Activated naive CD8-positive, alpha-beta T cell treated with anti-CD3 and anti-CD28 coated beads, Interleukin-2, amount 10 ng/mL, durations not matched to agents 7 days and 5 days (primary cell): ENCODE measurements at regions not wholly inside any gene's neighbourhood (a gene's known extent, or its start where the extent isn't known, plus 50 kb on each side); places are given as distances from the start of the nearest gene placed in this dataset.
"Not testable (repeated sequence)": the region's sequence is repeated elsewhere in the genome, so short reads cannot be mapped to it uniquely, and the experiment has no call there.

Experiments used
- ATAC-seq: fragments of 150-1000 bp; cut with Tn5 transposase; one replicate; pipeline ENCODE4 v1.10.0; 2021; ENCODE audit warnings: low read depth, moderate library complexity
- POLR2A ChIA-PET: fragments of 350-600 bp; sonication (Branson Sonifier 250); formaldehyde crosslinking; loops from one replicate; lab custom pipeline; 2021; ENCODE audit warnings: antibody characterized with exemption; lab: Charles Lee
- DNase-seq: peaks from one replicate; pipeline ENCODE4 v3.0.0; 2021
- H3K27ac Mint-ChIP-seq: one replicate; pipeline ENCODE4 v1.8.0; 2022; ENCODE audit warnings: mild to moderate bottlenecking, mixed read lengths
- H3K27me3 Mint-ChIP-seq: one replicate; pipeline ENCODE4 v1.8.0; 2022; ENCODE audit warnings: mild to moderate bottlenecking, moderate library complexity, mixed read lengths
- H3K36me3 Mint-ChIP-seq: one replicate; pipeline ENCODE4 v1.8.0; 2021; ENCODE audit warnings: mild to moderate bottlenecking, mixed read lengths
- H3K4me1 Mint-ChIP-seq: one replicate; pipeline ENCODE4 v1.8.0; 2021; ENCODE audit warnings: mixed read lengths
- H3K4me3 Mint-ChIP-seq: one replicate; pipeline ENCODE4 v1.8.0; 2022; ENCODE audit warnings: mild to moderate bottlenecking, moderate library complexity, mixed read lengths
- H3K9me3 Mint-ChIP-seq: one replicate; pipeline ENCODE4 v1.8.0; 2021; ENCODE audit warnings: mixed read lengths

- POLR2A ChIA-PET, H3K4me1 Mint-ChIP-seq, ATAC-seq, H3K9me3 Mint-ChIP-seq, H3K27me3 Mint-ChIP-seq, DNase-seq, H3K36me3 Mint-ChIP-seq, H3K27ac Mint-ChIP-seq, H3K4me3 Mint-ChIP-seq: not testable (repeated sequence)
Measured at GRCh38 chr4:27075603-27076002, 215.0 kb downstream of the STIM2 start.

- peaks cover 14% of the 10 kb centered on the region for H3K27me3 Mint-ChIP-seq
- ATAC-seq (no peak), DNase-seq (no peak)
- H3K27ac Mint-ChIP-seq = no peak overlapping the region
- no peak overlapping the region for H3K4me3 Mint-ChIP-seq
- H3K4me1 Mint-ChIP-seq = no peaks in the 10 kb centered on the region
- H3K9me3 Mint-ChIP-seq = no peaks in the 10 kb centered on the region
- POLR2A ChIA-PET = no interaction called here
- H3K36me3 Mint-ChIP-seq = no peaks in the 10 kb centered on the region
Measured at GRCh38 chr4:27078934-27079455, 218.4 kb downstream of the STIM2 start.

GRCh38 chr4:27081675-27082586 is 221.3 kb downstream of the STIM2 start:
- Mint-ChIP-seq H3K4me3 (no peak overlapping the region), H3K9me3 (no peaks in the 10 kb centered on the region), H3K36me3 (no peaks in the 10 kb centered on the region), H3K27me3 (peaks cover 38% of the 10 kb centered on the region), H3K27ac (no peak overlapping the region), H3K4me1 (peaks cover 5% of the 10 kb centered on the region)
- ATAC-seq (no peak), DNase-seq (no peak)
- POLR2A ChIA-PET = no interaction called here

GRCh38 chr4:27082776-27083175 is 222.1 kb downstream of the STIM2 start:
- H3K9me3 Mint-ChIP-seq = no peaks in the 10 kb centered on the region
- no peak overlapping the region for H3K27ac Mint-ChIP-seq
- peaks cover 38% of the 10 kb centered on the region for H3K27me3 Mint-ChIP-seq
- ATAC-seq = no peak
- no peaks in the 10 kb centered on the region for H3K36me3 Mint-ChIP-seq
- H3K4me3 Mint-ChIP-seq = no peak overlapping the region
- POLR2A ChIA-PET = no interaction called here
- H3K4me1 Mint-ChIP-seq = peaks cover 5% of the 10 kb centered on the region
- DNase-seq = no peak

GRCh38 chr4:27084685-27085361 is 224.2 kb downstream of the STIM2 start:
- H3K36me3 Mint-ChIP-seq = no peaks in the 10 kb centered on the region

GRCh38 chr4:27085396-27085795 is 224.8 kb downstream of the STIM2 start:
- POLR2A ChIA-PET = no interaction called here
- H3K4me3 Mint-ChIP-seq = no peak overlapping the region

More at GRCh38 chr4:27084685-27085361, 224.2 kb downstream of the STIM2 start:
- ATAC-seq (no peak), DNase-seq (no peak)
- Mint-ChIP-seq H3K9me3 (no peaks in the 10 kb centered on the region), H3K4me3 (peak overlapping the region; percentile 3), H3K27me3 (peaks cover 38% of the 10 kb centered on the region), H3K4me1 (peaks cover 5% of the 10 kb centered on the region), H3K27ac (no peak overlapping the region)
- POLR2A ChIA-PET = no interaction called here

GRCh38 chr4:27087306-27088045 is 226.8 kb downstream of the STIM2 start:
- Mint-ChIP-seq H3K4me1 (peaks cover 5% of the 10 kb centered on the region), H3K4me3 (no peak overlapping the region), H3K36me3 (no peaks in the 10 kb centered on the region), H3K27me3 (peaks cover 42% of the 10 kb centered on the region), H3K27ac (no peak overlapping the region), H3K9me3 (no peaks in the 10 kb centered on the region)
- POLR2A ChIA-PET = no interaction called here
- DNase-seq (no peak), ATAC-seq (no peak)

More at GRCh38 chr4:27085396-27085795, 224.8 kb downstream of the STIM2 start:
- ATAC-seq = no peak
- Mint-ChIP-seq H3K4me1 (peaks cover 5% of the 10 kb centered on the region), H3K9me3 (no peaks in the 10 kb centered on the region), H3K27ac (no peak overlapping the region), H3K36me3 (no peaks in the 10 kb centered on the region), H3K27me3 (peaks cover 41% of the 10 kb centered on the region)
- no peak for DNase-seq

- no peak for ATAC-seq
Measured at GRCh38 chr4:27088491-27088890, 227.8 kb downstream of the STIM2 start.

GRCh38 chr4:27089186-27089585 is 228.5 kb downstream of the STIM2 start:
- Mint-ChIP-seq H3K4me1 (peaks cover 5% of the 10 kb centered on the region), H3K27ac (no peak overlapping the region), H3K27me3 (peaks cover 27% of the 10 kb centered on the region), H3K4me3 (no peak overlapping the region), H3K36me3 (no peaks in the 10 kb centered on the region), H3K9me3 (no peaks in the 10 kb centered on the region)
- DNase-seq (no peak), ATAC-seq (no peak)
- POLR2A ChIA-PET = no interaction called here

More at GRCh38 chr4:27088491-27088890, 227.8 kb downstream of the STIM2 start:
- H3K4me3 Mint-ChIP-seq = no peak overlapping the region
- no peaks in the 10 kb centered on the region for H3K9me3 Mint-ChIP-seq
- H3K27ac Mint-ChIP-seq = no peak overlapping the region
- H3K36me3 Mint-ChIP-seq = no peaks in the 10 kb centered on the region
- peaks cover 34% of the 10 kb centered on the region for H3K27me3 Mint-ChIP-seq
- peaks cover 5% of the 10 kb centered on the region for H3K4me1 Mint-ChIP-seq
- DNase-seq = no peak
- POLR2A ChIA-PET = no interaction called here

- POLR2A ChIA-PET = no interaction called here
- ATAC-seq = no peak
- H3K27ac Mint-ChIP-seq = no peak overlapping the region
Measured at GRCh38 chr4:27090406-27090805, 229.8 kb downstream of the STIM2 start.

GRCh38 chr4:27094224-27094623 is 233.6 kb downstream of the STIM2 start:
- DNase-seq (no peak), ATAC-seq (no peak)
- H3K4me3 Mint-ChIP-seq = no peak overlapping the region
- H3K4me1 Mint-ChIP-seq = no peaks in the 10 kb centered on the region
- no peak overlapping the region for H3K27ac Mint-ChIP-seq
- POLR2A ChIA-PET = no interaction called here
- no peaks in the 10 kb centered on the region for H3K36me3 Mint-ChIP-seq
- H3K9me3 Mint-ChIP-seq = no peaks in the 10 kb centered on the region
- H3K27me3 Mint-ChIP-seq = peaks cover 4% of the 10 kb centered on the region

More at GRCh38 chr4:27090406-27090805, 229.8 kb downstream of the STIM2 start:
- H3K4me1 Mint-ChIP-seq = peaks cover 1% of the 10 kb centered on the region
- no peak overlapping the region for H3K4me3 Mint-ChIP-seq
- no peaks in the 10 kb centered on the region for H3K36me3 Mint-ChIP-seq
- no peak for DNase-seq
- H3K9me3 Mint-ChIP-seq = no peaks in the 10 kb centered on the region
- H3K27me3 Mint-ChIP-seq = peaks cover 14% of the 10 kb centered on the region

- Mint-ChIP-seq H3K4me3 (no peak overlapping the region), H3K36me3 (no peaks in the 10 kb centered on the region), H3K27me3 (peaks cover 4% of the 10 kb centered on the region), H3K27ac (no peak overlapping the region), H3K4me1 (no peaks in the 10 kb centered on the region), H3K9me3 (no peaks in the 10 kb centered on the region)
- POLR2A ChIA-PET = no interaction called here
- DNase-seq = no peak
- ATAC-seq = no peak
Measured at GRCh38 chr4:27094783-27095182, 234.1 kb downstream of the STIM2 start.

GRCh38 chr4:27096142-27096824 is 235.6 kb downstream of the STIM2 start:
- Mint-ChIP-seq H3K27me3 (no peaks in the 10 kb centered on the region), H3K27ac (no peak overlapping the region), H3K4me1 (no peaks in the 10 kb centered on the region)

More at GRCh38 chr4:27096142-27096824, 235.6 kb downstream of the STIM2 start:
- H3K4me3 Mint-ChIP-seq = no peak overlapping the region
- no peaks in the 10 kb centered on the region for H3K9me3 Mint-ChIP-seq
- POLR2A ChIA-PET = no interaction called here
- H3K36me3 Mint-ChIP-seq = no peaks in the 10 kb centered on the region
- DNase-seq = no peak
- ATAC-seq = no peak
